Bronchial epithelial cell (primary cell): ENCODE measurements at regions not wholly inside any gene's neighbourhood (a gene's known extent, or its start where the extent isn't known, plus 50 kb on each side); places are given as distances from the start of the nearest gene placed in this dataset.

ENCODE experiments used
- DNase-seq: peaks from one replicate; pipeline ENCODE4 v3.0.0-alpha.2; 2010; ENCODE audit warnings: low read depth
- FAIRE-seq: peaks from 2 replicates; lab custom pipeline; 2011; peaks lifted over from hg19 to GRCh38; lab: Jason Lieb, UNC
- H3K27me3 ChIP-seq: 2 replicates; pipeline ENCODE4 v1.5.1; 2011; ENCODE audit warnings: low read length; ENCODE audit not compliant: control insufficient read depth, insufficient read depth
- H3K36me3 ChIP-seq: 2 replicates; pipeline ENCODE4 v1.5.1; 2011; ENCODE audit warnings: low read length; ENCODE audit not compliant: control insufficient read depth, insufficient read depth
- H3K4me3 ChIP-seq: 2 replicates; pipeline ENCODE4 v1.5.1; 2011; ENCODE audit warnings: mild to moderate bottlenecking, low read depth, low read length, control low read depth
- TF ChIP-seq, protein P1 (sequence below): IDR thresholded peaks from 2 replicates; pipeline ENCODE4 v1.5.1; 2011; ENCODE audit warnings: mild to moderate bottlenecking, moderate library complexity, low read length, control low read depth, inconsistent platforms; ENCODE audit not compliant: insufficient read depth, severe bottlenecking

- DNase-seq (no peak), FAIRE-seq (no peak)
- TF ChIP-seq, protein P1, sequence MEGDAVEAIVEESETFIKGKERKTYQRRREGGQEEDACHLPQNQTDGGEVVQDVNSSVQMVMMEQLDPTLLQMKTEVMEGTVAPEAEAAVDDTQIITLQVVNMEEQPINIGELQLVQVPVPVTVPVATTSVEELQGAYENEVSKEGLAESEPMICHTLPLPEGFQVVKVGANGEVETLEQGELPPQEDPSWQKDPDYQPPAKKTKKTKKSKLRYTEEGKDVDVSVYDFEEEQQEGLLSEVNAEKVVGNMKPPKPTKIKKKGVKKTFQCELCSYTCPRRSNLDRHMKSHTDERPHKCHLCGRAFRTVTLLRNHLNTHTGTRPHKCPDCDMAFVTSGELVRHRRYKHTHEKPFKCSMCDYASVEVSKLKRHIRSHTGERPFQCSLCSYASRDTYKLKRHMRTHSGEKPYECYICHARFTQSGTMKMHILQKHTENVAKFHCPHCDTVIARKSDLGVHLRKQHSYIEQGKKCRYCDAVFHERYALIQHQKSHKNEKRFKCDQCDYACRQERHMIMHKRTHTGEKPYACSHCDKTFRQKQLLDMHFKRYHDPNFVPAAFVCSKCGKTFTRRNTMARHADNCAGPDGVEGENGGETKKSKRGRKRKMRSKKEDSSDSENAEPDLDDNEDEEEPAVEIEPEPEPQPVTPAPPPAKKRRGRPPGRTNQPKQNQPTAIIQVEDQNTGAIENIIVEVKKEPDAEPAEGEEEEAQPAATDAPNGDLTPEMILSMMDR, result no peak
- Histone ChIP-seq H3K4me3 (no peak overlapping the region), H3K36me3 (no peaks in the 10 kb centered on the region), H3K27me3 (no peaks in the 10 kb centered on the region)
These were observed 238.4 kb upstream of the CD180 start for GRCh38 chr5:67435032-67435431.

DNA sequence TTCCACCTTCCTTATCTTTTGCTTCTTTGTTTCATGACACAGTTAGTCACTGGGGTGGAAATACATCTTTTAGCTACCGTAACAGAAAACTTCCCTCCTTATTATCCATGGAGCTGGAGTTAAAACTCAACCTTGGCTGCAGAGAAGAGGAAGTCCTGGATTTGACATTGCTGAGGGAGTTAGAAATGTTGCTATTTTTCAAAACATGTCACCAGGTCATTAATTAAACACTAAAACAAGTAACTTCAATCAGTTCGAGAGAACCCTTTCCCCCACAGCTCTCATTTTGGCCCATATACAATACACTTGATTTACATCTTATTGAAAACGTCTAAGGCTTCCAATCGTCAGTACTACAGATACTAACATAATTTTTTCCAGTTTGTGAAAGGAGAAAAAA is 237.9 kb upstream of the CD180 start:
- no peak for FAIRE-seq
- no peak overlapping the region for H3K4me3 ChIP-seq
- no peaks in the 10 kb centered on the region for H3K36me3 ChIP-seq
- no peaks in the 10 kb centered on the region for H3K27me3 ChIP-seq
- no peak for DNase-seq
- TF ChIP-seq, protein P1, result no peak

DNA sequence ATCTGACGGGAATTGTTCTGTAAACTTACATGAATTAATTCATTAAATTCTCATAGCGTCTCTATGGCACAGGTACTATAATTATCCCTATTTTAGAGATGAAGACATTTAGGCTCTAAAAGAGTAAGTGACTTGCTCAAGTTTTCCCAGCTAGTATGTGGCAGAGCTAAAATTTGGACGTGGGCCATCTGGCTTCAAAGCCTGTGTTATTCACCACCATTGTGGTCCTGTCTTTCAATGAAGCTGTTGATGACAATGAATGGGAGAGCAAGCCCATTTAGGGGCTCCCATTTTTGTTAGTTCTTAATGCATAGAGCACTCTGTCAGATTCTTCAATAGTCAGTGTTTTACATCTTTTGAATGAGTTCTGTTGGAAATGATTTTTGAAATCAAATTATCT is 236.0 kb upstream of the CD180 start:
- no peak for FAIRE-seq

GRCh38 chr5:67431191-67431590 is 234.6 kb upstream of the CD180 start:
- Histone ChIP-seq H3K4me3 (no peak overlapping the region), H3K36me3 (no peaks in the 10 kb centered on the region), H3K27me3 (no peaks in the 10 kb centered on the region)
- FAIRE-seq (no peak), DNase-seq (peak; percentile 79)
- TF ChIP-seq, protein P1, result no peak

More for the DNA sequence above, 236.0 kb upstream of the CD180 start:
- no peak overlapping the region for H3K4me3 ChIP-seq
- no peaks in the 10 kb centered on the region for H3K36me3 ChIP-seq
- DNase-seq, result no peak
- TF ChIP-seq, protein P1, result no peak
- H3K27me3 ChIP-seq, result no peaks in the 10 kb centered on the region

DNA sequence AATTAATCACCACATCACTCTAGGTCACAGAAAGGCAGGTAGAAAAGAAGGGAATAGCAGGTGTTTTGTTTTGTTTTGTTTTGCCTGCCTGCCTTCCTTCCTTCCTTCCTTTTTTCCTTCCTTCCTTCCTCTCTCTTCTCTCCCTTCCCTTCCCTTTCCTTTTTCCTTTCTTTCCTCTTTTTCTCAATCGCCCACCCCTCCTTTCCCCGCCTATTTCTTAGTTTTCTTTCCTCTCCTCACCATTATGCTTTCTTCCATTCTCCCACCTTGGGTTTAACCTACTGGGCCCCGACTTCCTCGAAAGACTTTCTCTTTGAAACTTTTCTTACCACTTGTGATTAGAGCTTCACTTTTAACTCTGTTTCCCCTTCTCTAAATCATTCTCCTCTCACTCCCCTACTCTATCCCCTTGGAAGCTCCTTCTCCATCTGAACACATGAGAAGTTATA is 231.3 kb upstream of the CD180 start:
- no peak for FAIRE-seq
- no peaks in the 10 kb centered on the region for H3K27me3 ChIP-seq
- DNase-seq, result no peak
- no peaks in the 10 kb centered on the region for H3K36me3 ChIP-seq
- TF ChIP-seq, protein P1, result no peak
- H3K4me3 ChIP-seq, result no peak overlapping the region
